ENCODE measurements at regions not wholly inside any gene's neighbourhood (a gene's known extent, or its start where the extent isn't known, plus 50 kb on each side); places are given as distances from the start of the nearest gene placed in this dataset.

- TF ChIP-seq CTCF (IDR thresholded peaks at IDR 0.05): no peak
- no peak for TF ChIP-seq POLR2A (IDR thresholded peaks at IDR 0.05)
Observed at GRCh38 chr2:234787114-234787513, 164.7 kb upstream of the SH3BP4 start.
